ENCODE measurements at regions not wholly inside any gene's neighbourhood (a gene's known extent, or its start where the extent isn't known, plus 50 kb on each side); places are given as distances from the start of the nearest gene placed in this dataset.

DNA sequence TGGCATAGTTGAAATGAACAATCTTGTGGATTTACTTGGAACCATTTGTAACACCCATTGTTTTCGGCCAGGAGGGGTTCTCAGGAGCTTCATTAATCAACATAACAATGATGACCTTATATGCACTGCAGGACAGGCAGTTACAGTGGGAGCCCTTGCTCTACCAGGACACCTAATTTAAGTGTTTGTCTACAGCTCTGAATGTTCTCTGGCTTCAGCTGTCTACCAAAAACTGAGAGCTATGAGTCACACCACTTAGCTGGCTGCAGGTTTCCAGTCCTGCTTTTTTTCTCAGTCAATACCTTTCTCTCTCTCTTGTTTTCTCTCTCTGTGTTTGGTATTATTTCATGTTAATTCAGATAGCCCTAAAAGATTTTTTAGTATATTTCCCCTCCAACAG is 105.4 kb upstream of the MBNL2 start:
- no peak for TF ChIP-seq CTCF (conservative IDR thresholded peaks at IDR 0.05 in 1 of 2, IDR thresholded peaks at IDR 0.05 in 1 of 2; ENCODE audit: extremely low read depth in 1 of 2, insufficient read depth in 1 of 2, low read depth in 1 of 2, low read length in 2 of 2)
- TF ChIP-seq EZH2 (IDR thresholded peaks at IDR 0.05; ENCODE audit: borderline replicate concordance, low read length), result no peak

All from mammary epithelial cell (primary cell).